SH-SY5Y (cell line): ENCODE measurements at regions not wholly inside any gene's neighbourhood (a gene's known extent, or its start where the extent isn't known, plus 50 kb on each side); places are given as distances from the start of the nearest gene placed in this dataset.

Source experiments
- GATA2 ChIP-seq: IDR thresholded peaks from 2 replicates; pipeline ENCODE4 v1.6.1; 2011; ENCODE audit warnings: mild to moderate bottlenecking, low read depth, low read length
- GATA3 ChIP-seq: IDR thresholded peaks from 2 replicates; pipeline ENCODE4 v1.6.1; 2011; ENCODE audit warnings: low read depth, mild to moderate bottlenecking, low read length, moderate library complexity

- TF ChIP-seq GATA2 (no peak), GATA3 (no peak)
Observed at GRCh38 chr12:25906651-25907340, 51.7 kb upstream of the RASSF8 start.
